ENCODE measurements at regions not wholly inside any gene's neighbourhood (a gene's known extent, or its start where the extent isn't known, plus 50 kb on each side); places are given as distances from the start of the nearest gene placed in this dataset.

GRCh38 chr3:140809316-140809715, 131.5 kb downstream of the TRIM42 start:
- CTCF ChIA-PET = no interaction called here

GRCh38 chr3:140816372-140817195, 125.1 kb upstream of the SLC25A36 start:
- ChIA-PET POLR2A (no interaction called here), CTCF (no interaction called here)

More at GRCh38 chr3:140809316-140809715, 131.5 kb downstream of the TRIM42 start:
- POLR2A ChIA-PET = no interaction called here

GRCh38 chr3:140821493-140821892, 120.1 kb upstream of the SLC25A36 start:
- POLR2A ChIA-PET = no interaction called here
- CTCF ChIA-PET = no interaction called here

DNA sequence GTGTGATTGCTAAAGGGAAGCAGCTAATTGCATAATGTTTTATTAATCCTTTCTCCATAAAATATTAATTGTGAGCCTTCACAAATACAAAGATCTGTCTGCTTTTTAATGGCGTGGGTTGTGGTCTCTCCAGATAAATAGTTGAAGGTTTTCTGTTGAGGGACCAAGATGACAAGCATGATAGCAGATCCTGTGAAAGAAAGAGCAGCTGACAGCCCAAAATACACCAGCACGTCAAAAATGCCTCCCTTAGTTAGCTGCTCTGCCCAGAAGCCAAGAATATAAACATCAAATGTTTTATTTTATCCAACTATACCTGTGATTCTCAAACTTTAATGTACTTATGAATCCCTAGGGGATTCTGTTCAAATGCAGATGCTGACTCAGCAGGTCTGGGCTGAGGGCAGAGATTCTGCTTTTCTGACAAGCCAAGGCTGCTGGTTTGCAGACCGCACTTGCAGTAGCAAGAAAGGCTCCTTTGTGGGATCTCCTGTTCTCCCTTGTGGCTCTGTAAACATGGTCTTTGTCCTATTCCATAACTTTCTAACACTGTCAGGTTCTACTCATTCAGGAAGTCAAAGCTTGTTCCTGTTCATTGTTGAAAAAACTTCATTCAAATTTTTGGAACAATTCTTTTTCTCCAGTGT, 119.1 kb upstream of the SLC25A36 start:
- ChIA-PET POLR2A (no interaction called here), CTCF (no interaction called here)

DNA sequence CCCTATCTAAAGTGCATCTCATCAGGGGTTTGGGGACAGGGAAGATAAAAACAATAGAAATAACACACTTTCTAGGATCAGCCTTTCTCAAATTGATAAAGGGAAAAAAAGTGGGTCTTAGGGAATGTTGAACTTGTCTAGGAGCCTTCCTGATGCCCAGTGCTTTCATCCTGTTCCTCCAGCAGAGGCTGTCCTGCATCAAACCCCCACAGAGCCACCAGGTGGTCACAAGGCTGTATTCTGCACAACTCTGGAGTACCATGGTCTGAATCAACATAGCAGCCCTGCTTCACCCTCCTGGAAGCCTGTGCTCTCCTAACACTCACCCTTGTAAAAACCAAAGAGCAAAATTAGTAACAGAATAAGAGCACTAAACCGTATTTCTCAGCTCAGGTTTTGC, 118.5 kb upstream of the SLC25A36 start:
- POLR2A ChIA-PET = no interaction called here

DNA sequence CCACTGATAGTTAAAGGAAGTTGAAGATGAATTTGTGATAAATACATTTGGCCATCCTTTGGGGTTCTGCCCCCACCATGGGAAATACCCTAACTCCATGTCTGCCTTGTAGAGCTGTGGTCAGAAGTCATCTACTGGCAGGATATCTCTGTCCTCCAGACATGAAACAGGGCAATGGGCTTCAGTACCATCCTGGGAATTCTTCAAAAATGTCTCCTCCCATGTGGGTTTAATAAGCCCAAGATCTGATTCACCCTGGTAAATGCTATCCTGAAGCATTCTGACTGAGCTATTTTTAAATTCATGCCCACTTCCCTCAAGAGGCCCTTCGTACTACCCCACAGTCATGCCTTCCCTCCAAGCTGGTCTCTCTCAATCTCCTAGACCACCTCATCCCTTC, 113.7 kb upstream of the SLC25A36 start:
- ChIA-PET CTCF (no interaction called here), POLR2A (no interaction called here)

More for the DNA sequence above, 118.5 kb upstream of the SLC25A36 start:
- CTCF ChIA-PET = no interaction called here

- ChIA-PET CTCF (no interaction called here), POLR2A (no interaction called here)
These were observed 113.1 kb upstream of the SLC25A36 start for GRCh38 chr3:140828585-140828984.

DNA sequence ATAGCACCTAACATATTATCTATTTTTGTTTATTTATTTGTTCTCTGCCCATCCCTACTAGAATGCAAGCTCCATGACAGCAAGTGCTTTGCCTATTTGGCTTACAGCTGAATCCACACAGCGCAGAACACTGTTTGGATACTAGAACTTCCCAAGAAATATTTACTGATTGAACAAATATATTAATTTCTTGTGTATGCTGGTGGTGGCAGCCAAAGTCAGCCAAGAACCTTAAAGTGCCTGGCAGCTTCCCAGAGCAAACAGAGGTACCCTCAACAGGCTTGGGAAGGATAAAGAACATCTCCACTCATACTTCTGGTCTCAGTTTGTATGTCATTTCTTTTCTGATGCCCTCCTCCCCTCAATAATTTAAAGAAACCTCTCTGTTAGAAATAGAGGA, 111.8 kb upstream of the SLC25A36 start:
- CTCF ChIA-PET = no interaction called here
- POLR2A ChIA-PET = no interaction called here

DNA sequence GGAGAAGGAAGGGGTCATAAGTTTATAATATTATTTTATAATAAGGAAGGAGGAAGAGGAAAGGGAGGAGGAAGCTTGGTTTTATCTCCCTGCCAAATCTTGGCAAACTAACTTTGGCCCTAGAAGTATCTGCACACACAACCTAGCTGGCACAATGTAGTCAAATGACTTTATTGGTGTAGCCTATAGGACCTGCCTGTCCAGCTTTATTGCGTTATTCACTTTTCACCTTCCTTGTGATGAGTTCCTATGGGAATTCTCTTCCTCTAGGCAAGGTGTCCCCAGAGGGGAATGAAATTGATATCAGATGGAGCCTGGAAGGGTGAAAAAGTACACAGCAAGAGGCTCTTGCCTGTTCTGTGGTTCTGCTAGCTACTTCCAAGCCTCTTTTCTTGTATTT, 111.2 kb upstream of the SLC25A36 start:
- CTCF ChIA-PET = no interaction called here
- POLR2A ChIA-PET = no interaction called here

- CTCF ChIA-PET = no interaction called here
- POLR2A ChIA-PET = no interaction called here
These were observed 108.8 kb upstream of the SLC25A36 start for GRCh38 chr3:140832883-140833282.

DNA sequence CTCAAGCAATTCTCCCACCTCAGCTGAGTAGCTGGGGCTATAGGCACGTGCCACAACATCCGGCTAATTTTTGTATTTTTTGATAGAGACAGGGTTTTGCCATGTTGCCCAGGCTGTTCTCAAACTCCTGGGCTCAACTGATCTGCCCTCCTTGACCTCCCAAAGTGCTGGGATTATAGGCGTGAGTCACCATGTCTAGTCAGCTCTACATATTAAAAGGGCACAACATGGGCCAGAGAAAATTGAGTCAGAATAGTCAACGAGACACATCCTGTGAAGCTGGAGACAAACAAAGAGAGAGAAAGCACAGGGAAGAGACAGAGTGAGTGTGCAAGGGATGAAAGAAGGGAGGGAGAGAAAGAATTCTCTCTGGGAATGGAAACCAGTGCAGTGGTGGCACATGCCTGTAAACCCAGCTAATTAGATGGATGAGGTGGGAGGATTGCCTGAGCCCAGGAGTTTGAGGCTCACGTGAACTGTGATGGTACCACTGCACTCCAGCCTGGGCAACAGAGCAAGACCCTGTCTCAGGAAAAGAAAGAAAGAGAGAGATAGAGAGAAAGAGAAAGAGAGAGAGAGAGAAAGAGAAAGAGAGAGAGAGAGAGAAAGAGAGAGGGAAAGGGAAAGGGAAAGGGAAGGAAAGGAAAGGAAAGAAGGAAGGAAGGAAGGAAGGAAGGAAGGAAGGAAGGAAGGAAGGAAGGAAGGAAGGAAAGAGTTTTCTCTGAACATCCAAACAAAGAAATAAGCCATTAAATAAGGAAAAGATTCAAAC, 107.2 kb upstream of the SLC25A36 start:
- CTCF ChIA-PET = no interaction called here
- POLR2A ChIA-PET = no interaction called here

DNA sequence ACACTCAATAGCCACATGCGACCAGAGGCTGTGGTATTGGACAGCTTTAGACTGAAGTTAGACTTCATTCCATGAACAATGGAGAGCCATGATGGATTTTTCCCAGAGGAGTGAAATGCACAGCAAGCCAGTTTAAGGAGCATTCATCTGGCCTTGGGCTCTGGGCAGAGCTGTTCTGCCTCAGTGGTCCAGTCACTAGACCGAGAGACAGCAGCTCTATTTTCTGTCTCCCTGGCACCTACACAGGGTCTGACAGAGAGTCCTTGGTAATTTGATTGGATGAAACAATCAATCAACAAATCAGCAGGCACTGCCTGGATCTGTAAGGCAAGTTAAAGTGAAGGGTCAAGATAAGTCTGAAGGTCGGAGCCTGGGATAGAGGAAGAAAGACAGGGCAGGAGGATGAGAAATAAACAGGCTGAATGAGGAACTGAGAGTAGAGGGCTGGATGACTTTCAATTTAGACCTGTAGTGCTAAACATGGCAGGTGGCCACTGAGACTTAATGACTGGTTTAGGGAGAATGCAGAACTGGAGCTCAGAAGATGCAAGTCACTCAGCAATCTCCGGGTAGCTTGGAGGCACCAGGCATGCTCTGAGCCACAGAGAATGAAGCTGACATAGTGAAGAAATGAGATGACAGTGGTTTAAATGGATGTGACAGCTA, 98.5 kb upstream of the SLC25A36 start:
- POLR2A ChIA-PET = no interaction called here

GRCh38 chr3:140843656-140844055, 98.0 kb upstream of the SLC25A36 start:
- ChIA-PET POLR2A (no interaction called here), CTCF (no interaction called here)

More for the DNA sequence above, 98.5 kb upstream of the SLC25A36 start:
- CTCF ChIA-PET = interaction anchor here (0.5 kb wide), 1 partner anchor 11 kb away, joined by 3 read pairs; no protein-coding TSS in a partner anchor

GRCh38 chr3:140844072-140844471, 97.6 kb upstream of the SLC25A36 start:
- POLR2A ChIA-PET = no interaction called here
- CTCF ChIA-PET = no interaction called here

DNA sequence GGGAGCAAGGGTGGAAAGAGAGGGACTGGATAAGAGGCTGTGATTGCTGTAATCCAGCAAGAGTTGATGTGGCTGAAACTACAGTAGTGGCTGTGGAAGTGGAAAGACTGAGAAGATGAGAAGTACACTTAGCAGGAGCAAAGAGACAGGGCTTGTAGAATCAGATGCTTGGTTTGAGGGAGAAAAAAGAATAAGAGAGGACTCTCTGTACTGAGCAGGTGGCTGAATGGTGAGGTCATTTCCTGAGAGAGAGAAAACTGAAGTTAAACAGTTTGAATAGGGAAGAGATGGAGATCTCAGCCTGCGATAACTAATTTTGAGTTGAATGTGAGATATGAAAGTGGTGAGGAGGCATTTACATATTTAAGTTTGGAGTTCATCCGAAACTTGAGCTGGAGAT, 95.8 kb upstream of the SLC25A36 start:
- POLR2A ChIA-PET = no interaction called here
- CTCF ChIA-PET = no interaction called here

- ChIA-PET CTCF (no interaction called here), POLR2A (no interaction called here)
These were observed 93.0 kb upstream of the SLC25A36 start for GRCh38 chr3:140848666-140849065.

DNA sequence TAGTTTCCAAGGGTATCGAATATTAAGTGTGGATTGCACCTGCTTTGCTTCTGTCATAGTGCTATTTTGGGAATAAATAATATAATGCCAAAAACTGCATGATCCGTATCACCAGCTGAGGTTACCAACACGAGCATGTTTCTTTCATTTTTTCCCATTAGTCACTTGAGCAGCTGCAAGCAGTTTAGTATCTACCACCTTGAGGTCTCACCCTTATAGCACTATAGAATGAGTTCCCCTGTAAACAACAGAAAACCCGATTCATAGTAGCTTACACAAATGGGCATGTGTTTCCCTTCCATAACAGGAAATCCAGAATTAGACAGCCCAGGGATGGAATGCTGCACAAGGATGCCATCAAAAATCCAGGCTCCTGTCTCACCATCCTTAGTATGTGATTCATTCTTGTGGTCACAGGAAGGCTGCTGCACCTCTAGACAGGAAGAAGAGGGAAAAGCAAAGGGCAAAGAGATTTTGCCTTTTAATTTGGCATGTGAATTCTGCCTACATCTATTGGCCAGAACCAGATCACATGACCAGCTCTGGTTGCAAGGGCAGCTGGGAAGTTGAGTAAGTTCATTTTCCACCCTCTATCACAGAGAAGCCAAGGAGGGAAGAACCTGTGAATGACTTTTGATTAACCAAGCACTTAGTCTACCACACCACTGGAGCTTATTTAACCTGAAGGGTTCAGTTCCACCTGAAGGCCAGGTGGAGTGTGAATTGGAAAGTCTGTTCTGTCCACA, 91.3 kb upstream of the SLC25A36 start:
- CTCF ChIA-PET = no interaction called here
- POLR2A ChIA-PET = no interaction called here

GRCh38 chr3:140854961-140855360, 86.7 kb upstream of the SLC25A36 start:
- POLR2A ChIA-PET = no interaction called here
- CTCF ChIA-PET = no interaction called here

- CTCF ChIA-PET = no interaction called here
- POLR2A ChIA-PET = no interaction called here
These were observed 84.7 kb upstream of the SLC25A36 start for GRCh38 chr3:140856905-140857304.

GRCh38 chr3:140857993-140858392, 83.6 kb upstream of the SLC25A36 start:
- ChIA-PET CTCF (no interaction called here), POLR2A (no interaction called here)

Data from activated CD8-positive, alpha-beta memory T cell treated with anti-CD3 and anti-CD28 coated beads for 36 hours (primary cell).